MM.1S (cell line): ENCODE measurements at regions not wholly inside any gene's neighbourhood (a gene's known extent, or its start where the extent isn't known, plus 50 kb on each side); places are given as distances from the start of the nearest gene placed in this dataset.

Experiments used
- EZH2 ChIP-seq: fragments of 300-600 bp; sonication (generic); optimal IDR thresholded peaks from 2 replicates; pipeline ENCODE3; 2017; ENCODE audit warnings: low read depth, mild to moderate bottlenecking, antibody characterized with exemption, low read length, mixed read lengths
- TF ChIP-seq, protein P1 (sequence below): fragments of 300-600 bp; sonication (generic); IDR thresholded peaks from 2 replicates; pipeline ENCODE4 v1.5.1; 2016; ENCODE audit warnings: antibody characterized with exemption, low read length, mixed read lengths

DNA sequence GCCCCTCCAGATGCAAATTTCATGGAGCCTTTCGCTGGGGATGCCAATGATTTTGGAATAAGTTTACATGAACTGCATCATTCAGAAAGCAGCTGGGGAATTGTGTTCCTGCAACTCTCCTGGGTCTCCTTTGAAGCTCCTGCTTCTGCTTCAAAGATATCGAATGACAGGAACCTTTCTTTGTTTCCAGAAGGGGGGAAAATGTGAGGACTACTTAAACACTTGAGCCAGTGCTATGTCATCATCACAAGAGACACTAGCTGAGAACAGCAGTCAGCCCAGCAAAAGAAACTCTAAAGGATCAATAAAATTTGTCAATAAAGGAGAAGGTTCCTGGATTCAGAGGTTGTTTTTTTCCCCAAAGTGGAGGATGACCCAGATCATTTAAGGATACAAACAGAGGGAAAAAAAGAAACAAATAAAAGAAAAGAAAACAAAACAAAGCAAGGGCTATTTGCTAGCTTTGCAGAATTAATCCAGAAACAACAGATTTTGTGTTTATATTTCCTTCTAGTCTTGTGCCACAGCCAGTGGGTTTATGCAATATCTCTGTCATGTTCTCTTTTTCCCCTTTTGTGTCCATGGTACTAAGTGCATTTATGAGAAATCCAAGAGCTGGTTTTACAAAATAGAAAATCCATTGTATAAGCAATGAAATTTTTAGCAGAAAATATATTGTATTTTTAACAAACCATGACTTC, 463.7 kb downstream of the CDH2 start:
- TF ChIP-seq, protein P1, sequence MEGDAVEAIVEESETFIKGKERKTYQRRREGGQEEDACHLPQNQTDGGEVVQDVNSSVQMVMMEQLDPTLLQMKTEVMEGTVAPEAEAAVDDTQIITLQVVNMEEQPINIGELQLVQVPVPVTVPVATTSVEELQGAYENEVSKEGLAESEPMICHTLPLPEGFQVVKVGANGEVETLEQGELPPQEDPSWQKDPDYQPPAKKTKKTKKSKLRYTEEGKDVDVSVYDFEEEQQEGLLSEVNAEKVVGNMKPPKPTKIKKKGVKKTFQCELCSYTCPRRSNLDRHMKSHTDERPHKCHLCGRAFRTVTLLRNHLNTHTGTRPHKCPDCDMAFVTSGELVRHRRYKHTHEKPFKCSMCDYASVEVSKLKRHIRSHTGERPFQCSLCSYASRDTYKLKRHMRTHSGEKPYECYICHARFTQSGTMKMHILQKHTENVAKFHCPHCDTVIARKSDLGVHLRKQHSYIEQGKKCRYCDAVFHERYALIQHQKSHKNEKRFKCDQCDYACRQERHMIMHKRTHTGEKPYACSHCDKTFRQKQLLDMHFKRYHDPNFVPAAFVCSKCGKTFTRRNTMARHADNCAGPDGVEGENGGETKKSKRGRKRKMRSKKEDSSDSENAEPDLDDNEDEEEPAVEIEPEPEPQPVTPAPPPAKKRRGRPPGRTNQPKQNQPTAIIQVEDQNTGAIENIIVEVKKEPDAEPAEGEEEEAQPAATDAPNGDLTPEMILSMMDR: no peak
- no peak for TF ChIP-seq EZH2
